ENCODE measurements at regions not wholly inside any gene's neighbourhood (a gene's known extent, or its start where the extent isn't known, plus 50 kb on each side); places are given as distances from the start of the nearest gene placed in this dataset.

DNA sequence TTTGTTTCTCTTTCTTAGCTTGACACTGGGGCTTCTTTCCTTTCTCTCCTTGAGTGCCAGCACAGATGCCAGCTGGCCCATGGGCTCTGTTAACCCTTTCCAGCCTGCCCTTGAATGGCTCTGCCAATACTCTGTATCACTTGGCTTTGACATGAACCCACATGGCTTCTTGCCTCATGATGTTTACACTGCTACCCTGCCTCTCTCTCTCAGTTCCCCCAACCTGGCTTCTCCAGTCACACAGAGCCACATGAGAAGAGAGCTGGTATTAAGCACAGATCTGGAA, 262.4 kb downstream of the OMA1 start:
- in situ Hi-C loops (cut with HindIII; ENCODE audit: low sequenced_read_pairs), result no loop called here

DNA sequence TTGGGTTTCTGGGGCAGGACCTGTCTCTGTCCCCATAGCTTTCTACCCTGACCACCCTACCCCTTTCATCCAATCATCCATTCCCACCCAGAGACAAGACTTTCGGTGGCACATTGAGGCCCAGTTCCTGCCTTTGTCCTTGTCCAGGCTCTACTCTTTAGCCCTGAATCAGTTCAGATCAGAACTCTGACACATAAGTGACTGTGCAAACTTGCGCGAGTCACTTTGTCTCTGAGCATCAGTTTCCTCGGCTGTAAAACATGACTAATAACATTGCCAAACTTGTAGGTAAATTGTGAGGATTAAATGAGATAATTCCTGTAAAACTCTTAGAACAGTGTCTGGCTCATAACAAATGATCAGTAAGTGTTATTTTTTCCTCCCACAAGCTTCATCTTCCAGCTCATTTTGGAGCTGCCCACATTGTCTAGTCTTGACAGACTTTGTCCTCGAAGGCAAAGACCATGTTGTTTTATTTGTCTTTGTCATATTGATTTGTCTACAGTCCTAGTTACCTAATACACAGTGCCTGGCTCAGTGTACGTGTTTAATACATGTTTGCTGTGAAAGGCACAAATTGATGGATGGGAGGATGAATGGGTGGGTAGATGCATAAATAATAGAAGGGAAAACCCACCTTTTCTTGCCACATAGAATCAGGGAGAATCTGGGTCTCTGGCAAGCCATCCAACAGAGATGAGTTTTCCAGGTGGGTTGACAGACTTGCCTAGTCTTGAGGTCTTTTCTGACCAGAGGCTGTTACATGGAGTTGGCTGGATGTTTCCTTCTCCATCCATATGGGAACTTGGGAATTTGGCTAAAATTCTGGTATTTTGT, 262.9 kb downstream of the OMA1 start:
- TF ChIP-seq CTCF (IDR thresholded peaks at IDR 0.05; ENCODE audit: low read depth, low read length, missing control alignments), result no peak
- DNase-seq (ENCODE audit: low read depth), result no peak
- in situ Hi-C loops (cut with HindIII; ENCODE audit: low sequenced_read_pairs), result no loop called here
- H3K4me3 ChIP-seq (ENCODE audit: low read depth, low read length), result no peak overlapping the region

More for the DNA sequence above, 262.4 kb downstream of the OMA1 start:
- DNase-seq (ENCODE audit: low read depth), result no peak
- H3K4me3 ChIP-seq (ENCODE audit: low read depth, low read length), result no peak overlapping the region
- TF ChIP-seq CTCF (IDR thresholded peaks at IDR 0.05; ENCODE audit: low read depth, low read length, missing control alignments), result no peak

- in situ Hi-C loops (cut with HindIII; ENCODE audit: low sequenced_read_pairs), result no loop called here
- H3K4me3 ChIP-seq (ENCODE audit: low read depth, low read length), result no peak overlapping the region
- no peak for DNase-seq (ENCODE audit: low read depth)
- TF ChIP-seq CTCF (IDR thresholded peaks at IDR 0.05; ENCODE audit: low read depth, low read length, missing control alignments), result no peak
Observed at GRCh38 chr1:58282623-58283387, 263.7 kb downstream of the OMA1 start.

DNA sequence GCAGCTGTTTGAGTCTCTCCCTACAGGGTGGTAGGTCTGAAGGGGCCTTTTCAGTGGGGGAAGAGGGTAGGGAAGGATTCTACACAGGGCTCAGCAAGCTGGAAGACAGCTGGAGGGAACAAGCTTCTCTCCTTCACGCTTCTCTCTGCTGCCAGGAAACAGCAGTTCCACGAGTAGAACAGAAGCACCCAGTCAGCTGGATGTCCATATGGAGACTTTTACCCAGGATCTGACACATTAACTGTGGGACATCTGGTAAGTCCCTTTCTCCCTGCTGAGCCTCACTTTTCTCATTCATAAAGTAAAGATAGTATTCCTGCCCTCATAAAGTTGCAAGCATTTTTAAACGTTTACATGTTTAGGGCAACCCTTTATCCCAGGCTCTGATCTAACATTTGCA, 280.3 kb downstream of the OMA1 start:
- in situ Hi-C loops (cut with HindIII; ENCODE audit: low sequenced_read_pairs), result no loop called here
- no peak for DNase-seq (ENCODE audit: low read depth)
- no peak for TF ChIP-seq CTCF (IDR thresholded peaks at IDR 0.05; ENCODE audit: low read depth, low read length, missing control alignments)
- H3K4me3 ChIP-seq (ENCODE audit: low read depth, low read length), result no peak overlapping the region

DNA sequence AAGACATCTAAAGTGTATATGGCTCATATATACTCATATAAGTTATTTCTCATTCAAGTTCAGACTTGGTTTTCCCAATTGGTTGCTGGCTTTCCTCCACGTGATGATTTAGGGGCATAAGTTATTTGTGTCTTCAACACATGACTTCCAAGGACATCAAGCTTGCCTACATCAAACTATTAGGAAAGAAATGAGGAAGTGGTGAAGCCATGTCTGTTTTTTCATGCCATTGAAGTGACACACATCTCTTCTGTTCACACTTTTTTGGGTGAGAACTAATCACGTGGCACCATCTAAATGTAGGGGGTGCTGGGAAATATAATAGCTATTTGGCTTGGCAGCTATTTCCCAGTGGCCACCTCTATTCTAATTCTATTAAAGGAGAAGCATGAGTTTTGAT, 282.1 kb downstream of the OMA1 start:
- no peak overlapping the region for H3K4me3 ChIP-seq (ENCODE audit: low read depth, low read length)
- no peak for DNase-seq (ENCODE audit: low read depth)
- TF ChIP-seq CTCF (IDR thresholded peaks at IDR 0.05; ENCODE audit: low read depth, low read length, missing control alignments), result no peak
- in situ Hi-C loops (cut with HindIII; ENCODE audit: low sequenced_read_pairs), result no loop called here

DNA sequence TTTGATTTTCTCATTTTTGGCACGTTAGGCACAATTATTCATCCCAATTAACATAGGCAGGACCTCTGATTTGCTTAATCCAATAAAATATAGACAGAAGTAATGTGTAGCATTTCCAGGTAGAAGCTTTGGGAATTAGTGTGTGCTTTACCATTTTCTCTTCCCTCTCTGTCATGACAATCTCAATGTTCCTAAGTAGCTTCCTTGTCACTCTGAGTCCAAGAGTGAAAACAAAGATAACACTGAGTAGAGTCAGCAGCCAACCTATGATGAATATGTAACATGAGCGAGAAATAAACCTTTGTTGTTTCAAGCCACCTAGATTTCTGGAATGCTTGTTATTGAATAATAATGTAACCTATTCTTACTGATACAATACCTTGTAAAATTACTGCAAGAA, 283.8 kb downstream of the OMA1 start:
- H3K4me3 ChIP-seq (ENCODE audit: low read depth, low read length), result no peak overlapping the region
- DNase-seq (ENCODE audit: low read depth), result no peak
- in situ Hi-C loops (cut with HindIII; ENCODE audit: low sequenced_read_pairs), result no loop called here
- TF ChIP-seq CTCF (IDR thresholded peaks at IDR 0.05; ENCODE audit: low read depth, low read length, missing control alignments), result no peak

Measured in astrocyte of the cerebellum (primary cell).